ENCODE measurements at regions not wholly inside any gene's neighbourhood (a gene's known extent, or its start where the extent isn't known, plus 50 kb on each side); places are given as distances from the start of the nearest gene placed in this dataset.
"Not testable (repeated sequence)": the region's sequence is repeated elsewhere in the genome, so short reads cannot be mapped to it uniquely, and the experiment has no call there.

DNA sequence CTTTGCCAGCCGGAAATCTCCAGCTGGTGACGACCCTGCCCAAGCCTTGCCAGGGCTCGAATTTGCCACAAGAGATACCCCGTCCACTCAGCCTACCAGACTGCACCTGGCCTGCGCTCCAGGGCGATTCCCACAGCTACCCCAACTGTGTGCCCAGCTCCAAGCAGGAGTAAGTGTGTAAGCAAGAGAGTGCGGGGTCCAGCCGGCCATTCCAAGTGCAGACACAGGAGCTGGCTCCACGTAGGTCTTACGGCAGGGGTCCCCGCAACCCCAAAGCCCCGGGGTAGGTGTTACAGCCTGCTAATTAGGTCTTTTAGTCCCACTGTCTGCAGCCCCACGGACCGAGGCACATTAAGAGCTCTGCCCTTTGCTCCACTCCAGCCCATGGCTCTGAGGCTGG lies 1305.2 kb downstream of the ARAP2 start:
- no peak for DNase-seq (ENCODE audit: insufficient read length)
- no peak for TF ChIP-seq POLR2A (IDR thresholded peaks at IDR 0.05; ENCODE audit: low read depth, low read length)
- no peak for FAIRE-seq

DNA sequence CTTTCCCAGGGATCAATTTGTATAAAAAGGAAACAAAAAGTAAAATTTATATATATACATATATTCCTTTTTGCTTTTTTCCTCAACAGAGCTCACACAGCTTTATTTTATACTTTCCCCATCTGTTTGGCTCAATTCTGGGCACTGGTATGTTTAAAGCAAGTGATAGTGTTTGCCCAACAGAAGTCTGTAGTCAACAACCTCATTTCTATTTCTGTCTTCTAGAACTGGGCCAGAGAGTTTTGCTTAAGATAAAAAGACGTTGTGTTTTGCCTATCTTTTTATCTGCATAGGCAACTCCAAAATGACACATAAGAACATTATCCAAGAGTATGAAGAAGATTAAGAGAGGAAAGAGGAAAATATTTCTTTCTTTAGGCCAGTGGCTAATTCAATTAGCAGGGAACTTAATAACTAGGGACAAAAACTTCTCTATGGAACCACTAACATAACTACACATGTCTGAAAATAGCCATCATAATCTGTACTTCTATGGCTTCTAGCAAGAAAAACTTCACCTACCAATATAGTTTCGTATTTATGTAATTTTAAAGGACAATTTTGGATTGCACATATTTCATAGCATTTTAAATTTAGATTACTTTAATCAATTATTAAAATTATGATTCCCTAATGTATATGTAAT lies 1300.5 kb downstream of the ARAP2 start:
- no peak for DNase-seq (ENCODE audit: insufficient read length)
- FAIRE-seq = no peak
- no peak for TF ChIP-seq TAF1 (IDR thresholded peaks at IDR 0.05; ENCODE audit: borderline replicate concordance, low read depth, low read length)
- TF ChIP-seq POLR2AphosphoS5 (IDR thresholded peaks at IDR 0.05; ENCODE audit: low read depth, low read length) = no peak
- no peak for TF ChIP-seq POLR2A (IDR thresholded peaks at IDR 0.05; ENCODE audit: low read depth, low read length)

DNA sequence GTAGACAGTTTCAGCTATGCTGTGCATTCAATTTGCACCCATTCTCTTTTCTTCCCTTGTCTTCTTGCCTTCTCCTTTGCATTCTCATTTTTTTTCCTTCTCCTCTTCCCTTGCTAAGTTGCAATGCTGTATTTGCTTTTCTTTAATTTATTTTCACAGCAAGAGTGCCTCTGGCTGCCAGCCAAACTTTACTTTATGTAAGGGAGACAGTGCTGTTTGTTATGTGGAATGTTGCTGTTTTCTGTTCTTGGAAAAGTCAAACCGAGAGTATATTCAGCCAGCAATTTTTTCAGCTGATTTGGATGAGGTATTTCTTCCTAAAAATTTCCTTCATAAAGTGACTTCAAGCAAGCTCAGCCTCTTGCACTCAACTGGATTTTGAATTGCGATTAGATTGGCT lies 1293.4 kb downstream of the ARAP2 start:
- DNase-seq (ENCODE audit: insufficient read length) (no peak), FAIRE-seq (no peak)
- TF ChIP-seq POLR2AphosphoS5 (IDR thresholded peaks at IDR 0.05; ENCODE audit: low read depth, low read length) (no peak), POLR2A (IDR thresholded peaks at IDR 0.05; ENCODE audit: low read depth, low read length) (no peak), TAF1 (IDR thresholded peaks at IDR 0.05; ENCODE audit: borderline replicate concordance, low read depth, low read length) (no peak)

DNA sequence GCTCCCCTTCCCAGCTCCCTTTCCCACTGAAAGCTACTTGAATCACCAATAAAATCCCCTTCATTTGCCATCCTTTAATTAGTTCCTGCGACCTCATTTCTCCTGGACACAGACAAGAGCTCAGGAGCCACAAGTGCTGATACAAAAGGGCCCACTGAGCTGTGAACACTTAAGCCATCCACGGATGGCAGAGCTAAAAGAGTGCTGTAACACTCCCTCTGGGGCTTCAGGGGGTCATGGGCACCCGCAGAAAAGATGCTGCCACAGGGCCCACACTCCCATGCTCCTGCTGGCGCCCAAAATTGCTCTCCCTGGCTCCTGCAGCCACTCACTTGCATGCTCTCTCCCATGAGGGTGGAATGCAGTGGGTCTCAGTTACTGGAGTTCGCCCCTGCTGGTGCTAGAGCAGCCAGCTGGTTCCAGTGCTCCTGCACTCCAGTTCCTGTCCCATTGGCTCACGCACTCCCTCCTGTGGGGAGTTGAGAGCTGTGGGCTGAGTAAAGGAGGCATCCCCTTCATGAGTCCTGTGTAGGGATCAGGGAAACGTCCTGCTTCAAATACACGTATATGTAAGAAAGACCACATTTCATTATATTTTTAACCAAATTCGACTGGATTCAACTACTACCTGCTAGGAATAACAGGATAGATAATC lies 1291.0 kb downstream of the ARAP2 start:
- FAIRE-seq (no peak), DNase-seq (ENCODE audit: insufficient read length) (no peak)
- no peak for TF ChIP-seq POLR2AphosphoS5 (IDR thresholded peaks at IDR 0.05; ENCODE audit: low read depth, low read length)
- TF ChIP-seq TAF1 (IDR thresholded peaks at IDR 0.05; ENCODE audit: borderline replicate concordance, low read depth, low read length) = no peak
- TF ChIP-seq POLR2A (IDR thresholded peaks at IDR 0.05; ENCODE audit: low read depth, low read length) = no peak

DNA sequence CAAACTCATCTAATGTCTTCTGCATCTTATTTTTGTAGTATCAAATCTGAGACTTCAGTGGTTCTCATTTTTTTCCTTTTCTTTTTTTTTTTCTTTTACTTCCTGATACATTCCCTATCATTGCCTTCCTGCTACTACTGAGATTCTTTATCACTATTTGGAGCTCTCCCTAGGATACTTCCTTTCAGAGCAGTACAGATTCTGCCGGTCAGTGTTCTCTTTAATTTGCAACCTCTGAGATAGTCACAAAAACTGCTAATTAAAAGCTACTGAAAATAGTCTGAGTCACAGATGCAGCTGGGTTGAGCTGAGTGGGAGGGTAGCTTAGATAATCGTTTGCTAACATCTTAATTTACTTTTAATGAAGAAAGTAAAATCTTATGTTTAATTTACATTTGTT lies 1279.7 kb downstream of the ARAP2 start:
- no peak for FAIRE-seq

DNA sequence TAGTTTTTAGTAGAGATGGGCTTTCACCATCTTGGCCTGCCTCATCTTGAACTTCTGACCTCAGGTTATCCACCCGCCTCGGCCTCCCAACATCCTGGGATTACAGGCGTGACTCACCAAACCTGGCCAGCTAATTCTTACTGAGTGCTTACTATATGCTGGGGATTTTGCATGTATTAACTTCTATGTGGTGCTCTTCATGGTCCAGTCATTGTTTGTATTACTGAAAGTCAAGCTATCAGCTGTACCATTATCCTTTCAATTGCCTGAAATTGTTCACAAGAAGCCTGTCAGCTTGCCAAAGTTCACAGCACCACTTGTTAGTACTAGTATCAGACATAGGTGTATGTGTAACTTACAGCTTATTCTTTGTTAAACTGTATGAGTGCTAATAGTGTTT lies 1272.1 kb downstream of the ARAP2 start:
- DNase-seq (ENCODE audit: insufficient read length) = no peak
- FAIRE-seq = no peak
- TF ChIP-seq TAF1 (IDR thresholded peaks at IDR 0.05; ENCODE audit: borderline replicate concordance, low read depth, low read length) (no peak), POLR2AphosphoS5 (IDR thresholded peaks at IDR 0.05; ENCODE audit: low read depth, low read length) (no peak), POLR2A (IDR thresholded peaks at IDR 0.05; ENCODE audit: low read depth, low read length) (no peak)

More for the DNA sequence above, 1279.7 kb downstream of the ARAP2 start:
- no peak for TF ChIP-seq TAF1 (IDR thresholded peaks at IDR 0.05; ENCODE audit: borderline replicate concordance, low read depth, low read length)
- no peak for TF ChIP-seq POLR2AphosphoS5 (IDR thresholded peaks at IDR 0.05; ENCODE audit: low read depth, low read length)
- TF ChIP-seq POLR2A (IDR thresholded peaks at IDR 0.05; ENCODE audit: low read depth, low read length) = no peak
- no peak for DNase-seq (ENCODE audit: insufficient read length)

DNA sequence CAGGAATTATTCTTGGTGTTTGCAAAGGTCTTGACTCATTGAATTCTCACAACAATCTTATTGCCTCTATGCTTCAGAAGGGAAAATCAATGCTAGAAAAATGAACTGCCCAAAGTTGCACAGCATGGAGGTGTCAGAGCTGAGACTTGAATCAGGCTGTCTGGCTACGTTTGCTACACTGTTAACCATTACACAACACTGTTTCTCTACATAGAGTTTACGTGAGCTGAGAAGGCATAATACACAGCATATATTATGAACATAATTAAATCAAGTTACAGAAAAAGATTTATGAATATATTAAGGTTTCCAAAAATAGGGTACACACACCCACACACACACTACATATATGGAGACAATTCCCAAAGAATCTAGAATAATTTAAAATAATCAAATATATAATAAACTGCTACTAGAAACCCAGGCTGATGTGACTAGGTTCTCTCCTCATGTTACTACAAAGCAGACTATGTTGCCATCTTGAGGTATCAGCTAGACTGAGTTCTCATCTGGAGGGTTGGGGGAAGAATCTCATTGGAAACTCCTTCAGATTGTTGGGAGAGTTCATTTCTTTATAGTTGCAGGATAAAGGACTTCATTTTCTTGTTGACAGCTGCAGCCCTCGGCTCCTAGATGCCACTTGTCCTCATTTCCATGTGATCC lies 1270.5 kb downstream of the ARAP2 start:
- FAIRE-seq (no peak), DNase-seq (ENCODE audit: insufficient read length) (no peak)
- no peak for TF ChIP-seq TAF1 (IDR thresholded peaks at IDR 0.05; ENCODE audit: borderline replicate concordance, low read depth, low read length)
- no peak for TF ChIP-seq POLR2A (IDR thresholded peaks at IDR 0.05; ENCODE audit: low read depth, low read length)
- no peak for TF ChIP-seq POLR2AphosphoS5 (IDR thresholded peaks at IDR 0.05; ENCODE audit: low read depth, low read length)

DNA sequence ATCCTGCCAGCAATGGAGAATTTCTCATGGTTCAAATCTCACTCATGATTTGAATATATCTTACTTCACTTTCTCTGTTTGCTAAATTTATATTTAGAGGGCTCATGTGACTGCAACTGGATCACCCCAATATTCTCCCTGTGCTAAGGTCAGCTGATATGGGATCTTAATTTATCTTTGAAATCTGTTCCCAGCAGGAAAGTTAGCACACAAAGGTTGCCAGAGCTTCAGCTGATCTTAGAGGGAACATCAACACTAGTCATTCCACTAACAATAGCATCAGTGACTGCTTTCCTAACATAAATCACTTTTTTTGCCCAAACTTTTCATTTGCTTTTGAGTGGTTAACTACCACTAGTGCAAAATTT lies 1270.0 kb downstream of the ARAP2 start:
- DNase-seq (ENCODE audit: insufficient read length) (no peak), FAIRE-seq (no peak)
- no peak for TF ChIP-seq POLR2A (IDR thresholded peaks at IDR 0.05; ENCODE audit: low read depth, low read length)
- no peak for TF ChIP-seq TAF1 (IDR thresholded peaks at IDR 0.05; ENCODE audit: borderline replicate concordance, low read depth, low read length)
- TF ChIP-seq POLR2AphosphoS5 (IDR thresholded peaks at IDR 0.05; ENCODE audit: low read depth, low read length) = no peak

DNA sequence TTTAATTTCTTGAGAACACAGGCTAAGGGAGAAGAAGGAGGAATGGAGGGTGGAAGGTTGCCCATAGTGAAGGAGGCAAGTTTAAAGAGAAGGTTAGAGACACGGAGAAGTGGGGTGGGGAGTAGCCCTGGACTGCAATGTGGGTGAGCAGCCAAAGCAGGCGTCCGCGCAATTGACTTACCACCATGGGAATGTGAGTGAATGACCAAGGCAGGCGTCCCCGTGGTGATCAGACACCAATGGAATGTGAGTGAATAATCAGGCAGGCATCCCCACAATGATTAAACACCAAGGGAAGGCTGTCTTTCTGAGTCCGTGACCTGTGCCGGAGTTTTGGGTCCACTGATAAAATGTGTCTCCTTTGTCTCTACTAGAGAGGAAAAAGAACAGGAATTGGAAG lies 1223.1 kb downstream of the ARAP2 start:
- FAIRE-seq; DNase-seq (ENCODE audit: insufficient read length): not testable (repeated sequence)

DNA sequence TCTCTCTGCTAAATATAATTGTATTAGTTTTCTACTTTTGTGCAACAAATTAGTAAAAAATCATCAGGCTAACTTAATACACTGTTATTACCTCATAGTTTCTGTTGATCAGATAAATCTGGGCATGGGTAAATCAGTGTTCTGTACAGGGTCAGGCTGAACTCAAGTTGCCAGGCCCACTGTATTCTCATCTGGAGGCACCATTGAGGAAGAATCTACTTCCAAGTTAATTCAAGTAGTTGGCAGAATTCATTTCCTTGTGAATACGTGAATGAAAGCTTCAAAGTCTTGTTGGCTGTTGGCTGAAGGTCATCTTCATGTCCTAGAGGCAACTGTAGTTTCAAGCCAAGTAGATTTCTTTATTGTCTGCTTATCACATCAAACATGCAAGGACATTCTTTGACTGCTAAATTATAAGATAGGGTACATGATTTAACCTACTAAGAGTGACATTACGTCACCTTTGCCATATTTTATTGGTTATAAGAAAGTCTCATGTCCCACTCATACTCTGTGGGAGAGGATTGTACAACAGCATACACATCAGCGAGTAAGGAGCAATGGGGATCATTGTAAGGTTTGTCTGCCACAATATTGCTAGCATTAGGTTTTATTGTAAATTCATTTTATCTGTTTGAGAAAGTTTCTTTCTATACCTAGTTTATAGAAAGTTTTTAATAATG lies 1219.0 kb downstream of the ARAP2 start:
- DNase-seq (ENCODE audit: insufficient read length) (no peak), FAIRE-seq (no peak)
- TF ChIP-seq TAF1 (IDR thresholded peaks at IDR 0.05; ENCODE audit: borderline replicate concordance, low read depth, low read length) = no peak
- no peak for TF ChIP-seq POLR2AphosphoS5 (IDR thresholded peaks at IDR 0.05; ENCODE audit: low read depth, low read length)

DNA sequence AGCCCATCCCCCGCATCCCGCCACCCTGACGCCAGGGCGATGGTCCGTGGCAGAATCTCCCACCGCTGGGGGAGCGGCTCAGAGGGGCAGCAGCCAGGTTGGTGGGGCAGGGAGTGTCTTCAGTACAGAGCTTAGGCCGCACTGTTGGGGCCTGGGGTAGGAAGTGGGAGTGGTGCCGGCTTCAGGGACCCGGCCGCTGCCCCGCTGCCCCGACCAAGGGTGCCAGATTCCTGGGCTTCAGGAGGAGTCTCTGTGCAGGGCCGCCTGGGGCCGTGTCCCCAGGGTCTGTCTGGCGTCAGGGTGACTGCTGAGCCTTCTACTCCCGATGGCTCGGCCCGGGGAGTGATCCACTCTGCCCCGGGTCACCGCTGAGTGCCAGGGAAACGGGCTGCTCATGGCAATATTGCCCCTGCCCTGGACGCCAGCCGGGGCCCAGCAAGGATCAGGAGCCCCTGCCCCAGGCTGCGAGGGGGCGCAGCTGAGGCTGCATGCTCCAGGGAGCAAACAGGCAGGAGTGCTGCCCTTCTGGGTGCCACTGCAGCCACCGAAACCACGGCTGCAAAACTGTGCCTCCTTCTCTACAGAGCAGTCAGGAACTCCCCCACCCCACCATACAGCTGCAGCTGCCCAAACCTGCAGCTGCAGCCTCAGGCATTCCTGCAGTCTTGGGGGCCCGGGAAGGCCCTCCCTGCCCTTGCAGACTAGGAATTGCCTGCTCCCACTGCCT lies 1206.1 kb downstream of the ARAP2 start:
- TF ChIP-seq POLR2AphosphoS5 (IDR thresholded peaks at IDR 0.05; ENCODE audit: low read depth, low read length) (no peak), POLR2A (IDR thresholded peaks at IDR 0.05; ENCODE audit: low read depth, low read length) (no peak), TAF1 (IDR thresholded peaks at IDR 0.05; ENCODE audit: borderline replicate concordance, low read depth, low read length) (no peak)
- no peak for FAIRE-seq
- no peak for DNase-seq (ENCODE audit: insufficient read length)
